GM12875 (cell line): ENCODE measurements at regions not wholly inside any gene's neighbourhood (a gene's known extent, or its start where the extent isn't known, plus 50 kb on each side); places are given as distances from the start of the nearest gene placed in this dataset.

Experiments
- H3K4me3 ChIP-seq: one replicate; pipeline ENCODE4 v1.5.1; 2011; ENCODE audit warnings: low read depth, low read length, control low read depth
- TF ChIP-seq, protein P1 (sequence below): IDR thresholded peaks from 2 replicates; pipeline ENCODE4 v1.5.1; 2011; ENCODE audit warnings: low read depth, mild to moderate bottlenecking, control low read depth, inconsistent platforms, low read length, moderate library complexity, borderline replicate concordance; ENCODE audit not compliant: insufficient read depth

DNA sequence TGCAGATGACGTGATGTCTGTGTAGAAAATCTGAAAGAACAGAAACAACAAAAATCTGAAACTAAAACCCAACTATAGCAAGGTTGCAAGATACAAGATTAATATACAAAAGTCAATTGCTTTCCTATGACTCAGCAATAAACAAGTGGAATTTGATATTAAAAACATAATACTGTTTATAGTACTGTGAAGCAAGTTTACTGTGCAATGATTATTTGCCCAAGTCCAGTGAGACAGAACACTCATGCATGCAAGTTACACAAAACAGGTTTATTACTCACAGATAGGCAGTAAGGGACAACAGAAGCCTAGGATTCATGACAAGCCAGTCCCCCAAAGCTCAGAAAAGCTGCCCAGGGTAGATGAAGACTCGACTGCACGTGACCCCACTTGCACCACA is 62.4 kb upstream of the RAB4A start:
- TF ChIP-seq, protein P1, sequence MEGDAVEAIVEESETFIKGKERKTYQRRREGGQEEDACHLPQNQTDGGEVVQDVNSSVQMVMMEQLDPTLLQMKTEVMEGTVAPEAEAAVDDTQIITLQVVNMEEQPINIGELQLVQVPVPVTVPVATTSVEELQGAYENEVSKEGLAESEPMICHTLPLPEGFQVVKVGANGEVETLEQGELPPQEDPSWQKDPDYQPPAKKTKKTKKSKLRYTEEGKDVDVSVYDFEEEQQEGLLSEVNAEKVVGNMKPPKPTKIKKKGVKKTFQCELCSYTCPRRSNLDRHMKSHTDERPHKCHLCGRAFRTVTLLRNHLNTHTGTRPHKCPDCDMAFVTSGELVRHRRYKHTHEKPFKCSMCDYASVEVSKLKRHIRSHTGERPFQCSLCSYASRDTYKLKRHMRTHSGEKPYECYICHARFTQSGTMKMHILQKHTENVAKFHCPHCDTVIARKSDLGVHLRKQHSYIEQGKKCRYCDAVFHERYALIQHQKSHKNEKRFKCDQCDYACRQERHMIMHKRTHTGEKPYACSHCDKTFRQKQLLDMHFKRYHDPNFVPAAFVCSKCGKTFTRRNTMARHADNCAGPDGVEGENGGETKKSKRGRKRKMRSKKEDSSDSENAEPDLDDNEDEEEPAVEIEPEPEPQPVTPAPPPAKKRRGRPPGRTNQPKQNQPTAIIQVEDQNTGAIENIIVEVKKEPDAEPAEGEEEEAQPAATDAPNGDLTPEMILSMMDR: no peak
- H3K4me3 ChIP-seq: no peak overlapping the region

DNA sequence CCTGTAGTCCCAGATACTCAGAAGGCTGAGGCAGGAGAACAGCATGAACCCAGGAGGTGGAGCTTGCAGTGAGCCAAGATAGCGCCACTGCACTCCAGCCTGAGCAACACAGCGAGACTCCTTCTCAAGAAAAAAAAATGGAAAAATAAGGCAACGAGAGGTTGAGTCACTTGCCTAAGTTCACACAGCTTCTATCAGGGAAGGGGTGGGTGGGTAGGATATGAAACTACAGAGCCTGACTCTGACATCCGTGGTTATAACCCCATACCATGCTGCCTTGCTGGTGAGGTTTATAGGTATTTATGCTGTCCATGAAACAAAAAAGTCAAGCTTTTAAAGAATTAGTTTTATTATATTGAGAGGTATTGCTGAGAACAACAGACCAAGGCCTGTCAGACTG is 61.5 kb upstream of the RAB4A start:
- TF ChIP-seq, protein P1: no peak
- no peak overlapping the region for H3K4me3 ChIP-seq

DNA sequence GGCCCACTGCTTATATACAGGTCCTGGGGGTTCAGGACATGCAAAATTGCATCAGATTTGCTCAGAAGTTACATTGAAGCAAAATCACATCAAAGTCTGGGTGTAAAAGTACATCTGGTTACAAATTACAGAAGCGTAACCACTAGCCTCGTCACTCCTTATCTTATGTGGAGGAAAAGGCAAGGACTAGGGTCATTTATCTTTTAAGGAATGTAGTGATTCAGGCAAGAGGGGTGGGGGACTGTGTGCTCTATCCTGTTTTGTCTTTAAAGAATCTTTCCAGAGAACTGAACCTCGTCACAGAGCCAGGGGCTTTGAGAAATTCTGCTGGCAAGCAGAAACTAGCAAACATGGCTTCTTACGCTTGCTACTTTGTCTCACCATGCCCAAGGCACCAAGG is 61.1 kb upstream of the RAB4A start:
- TF ChIP-seq, protein P1: no peak
- no peak overlapping the region for H3K4me3 ChIP-seq

DNA sequence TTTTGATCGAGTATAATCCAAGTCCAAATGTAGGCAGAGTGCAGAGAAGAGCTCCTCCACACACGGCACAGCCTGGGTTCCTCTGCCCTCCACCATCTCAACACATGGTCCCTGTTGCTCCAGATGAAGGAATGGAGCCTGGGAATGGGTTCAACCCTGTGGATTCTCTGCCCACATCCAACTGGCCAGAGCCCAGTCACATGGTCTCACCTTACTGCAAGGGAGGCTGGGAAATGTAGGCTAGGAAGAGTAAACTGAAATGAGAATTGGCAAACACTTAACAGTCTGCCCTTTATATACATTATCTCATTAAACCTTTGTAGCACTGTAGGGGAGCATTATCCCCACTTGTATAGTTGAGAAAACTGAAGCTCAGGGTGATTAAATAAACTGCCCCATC is 60.1 kb upstream of the RAB4A start:
- TF ChIP-seq, protein P1: no peak

DNA sequence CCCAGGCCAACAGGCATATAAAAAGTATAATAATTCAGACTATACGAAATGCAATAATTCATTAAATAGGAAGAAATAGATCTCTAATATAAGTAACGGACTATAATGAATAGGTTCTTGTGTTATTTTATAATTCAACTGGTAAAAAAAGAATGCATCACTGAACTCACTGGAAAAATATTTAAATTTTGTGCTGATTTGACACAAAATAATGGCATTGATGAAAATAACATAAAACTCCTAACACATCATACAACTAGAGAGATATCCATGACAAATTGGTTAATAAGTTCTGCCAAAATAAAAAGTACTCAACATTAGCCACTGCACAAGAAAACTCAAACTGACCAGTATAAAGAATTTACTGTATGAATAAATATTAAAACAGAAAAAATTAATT is 57.1 kb upstream of the RAB4A start:
- TF ChIP-seq, protein P1: no peak
- no peak overlapping the region for H3K4me3 ChIP-seq

More for the DNA sequence above, 60.1 kb upstream of the RAB4A start:
- H3K4me3 ChIP-seq: no peak overlapping the region

DNA sequence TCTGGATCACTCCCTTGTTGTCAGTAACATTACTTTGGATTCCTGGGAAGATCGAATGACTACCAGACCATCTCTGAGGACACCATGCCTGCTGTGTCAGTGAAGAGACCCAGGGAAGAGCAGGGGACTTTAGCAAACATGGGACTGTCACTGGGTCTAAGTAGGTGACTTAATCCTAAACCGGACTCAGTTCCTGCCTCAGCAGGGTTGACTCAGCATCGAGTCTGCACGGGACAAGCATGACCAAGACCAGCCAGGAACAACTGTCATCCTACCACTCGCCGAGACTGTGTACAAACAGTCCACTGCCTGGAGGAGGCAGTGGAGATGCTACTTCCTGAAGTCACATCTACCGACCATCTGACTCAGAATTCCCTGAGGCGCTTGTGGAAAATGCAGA is 53.2 kb upstream of the RAB4A start:
- TF ChIP-seq, protein P1: no peak

DNA sequence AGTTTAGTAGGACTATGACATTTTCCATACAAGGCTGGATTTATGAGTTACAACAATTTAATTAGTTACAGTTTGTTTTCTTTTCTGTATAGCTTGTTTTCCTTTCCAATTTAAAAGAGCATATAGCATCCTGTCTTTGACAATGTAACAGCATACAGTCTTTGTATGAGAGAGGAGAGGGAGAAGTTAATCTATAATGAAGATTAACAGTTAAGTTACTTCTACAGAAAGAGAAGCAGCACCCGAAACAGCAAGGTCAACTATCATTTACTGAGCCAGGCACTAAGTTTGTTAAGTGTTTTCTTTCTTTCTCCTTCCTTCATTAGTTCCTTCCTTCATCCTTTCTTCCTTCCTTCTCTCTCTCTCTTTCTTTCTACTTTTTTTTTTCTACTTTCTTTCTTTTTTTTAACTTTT is 52.3 kb upstream of the RAB4A start:
- H3K4me3 ChIP-seq: no peak overlapping the region
- TF ChIP-seq, protein P1: no peak

More for the DNA sequence above, 53.2 kb upstream of the RAB4A start:
- H3K4me3 ChIP-seq: no peak overlapping the region
